Retinal pigment epithelial cell (primary cell): ENCODE measurements at regions not wholly inside any gene's neighbourhood (a gene's known extent, or its start where the extent isn't known, plus 50 kb on each side); places are given as distances from the start of the nearest gene placed in this dataset.
"Not testable (repeated sequence)": the region's sequence is repeated elsewhere in the genome, so short reads cannot be mapped to it uniquely, and the experiment has no call there.

ENCODE experiments used
- DNase-seq: peaks from one replicate; pipeline ENCODE4 v3.0.0-alpha.2; 2010; ENCODE audit warnings: low read depth
- H3K4me3 ChIP-seq: 2 replicates; pipeline ENCODE4 v1.5.1; 2011; ENCODE audit warnings: mild to moderate bottlenecking, low read length, control low read depth, moderate library complexity
- TF ChIP-seq, protein P1 (sequence below): conservative IDR thresholded peaks from 2 replicates; pipeline ENCODE4 v1.5.1; 2011; ENCODE audit warnings: low read depth, low read length, control low read depth, inconsistent platforms

DNA sequence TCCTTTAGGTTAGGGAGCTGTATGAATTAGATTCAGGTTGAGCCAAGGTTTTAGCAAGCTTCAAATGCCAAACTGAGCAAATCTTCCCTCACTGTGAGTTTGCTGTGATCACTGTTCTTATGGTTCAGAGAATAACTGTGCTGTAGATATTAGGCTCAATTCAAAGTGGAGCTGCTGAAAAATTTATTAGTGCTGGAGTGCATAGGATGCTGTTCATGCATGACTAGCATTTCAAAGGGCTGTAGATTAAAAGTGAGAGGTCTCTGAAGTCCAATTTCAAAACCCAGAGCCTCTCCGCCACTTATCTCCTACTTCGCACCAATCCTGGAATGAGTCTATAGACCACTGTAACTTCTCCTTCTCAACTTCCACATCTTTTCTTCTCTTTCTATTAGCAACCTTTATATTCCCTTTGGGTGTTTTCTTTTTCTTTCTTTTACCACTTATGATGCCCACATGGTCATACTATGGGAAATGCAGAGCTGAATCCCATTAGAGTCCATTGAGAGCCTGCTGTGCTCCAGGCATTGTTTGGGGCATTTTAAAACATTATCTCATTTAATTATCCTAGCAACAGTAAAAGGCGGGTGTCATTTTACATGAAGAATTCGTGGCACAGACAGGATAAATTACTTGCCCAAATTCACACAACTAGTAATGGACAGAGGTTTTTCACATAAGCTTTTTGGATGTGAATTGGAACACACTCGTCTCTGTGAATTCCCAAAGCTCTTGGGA is 77.5 kb upstream of the EEA1 start:
- H3K4me3 ChIP-seq = no peak overlapping the region
- DNase-seq = no peak
- TF ChIP-seq, protein P1, sequence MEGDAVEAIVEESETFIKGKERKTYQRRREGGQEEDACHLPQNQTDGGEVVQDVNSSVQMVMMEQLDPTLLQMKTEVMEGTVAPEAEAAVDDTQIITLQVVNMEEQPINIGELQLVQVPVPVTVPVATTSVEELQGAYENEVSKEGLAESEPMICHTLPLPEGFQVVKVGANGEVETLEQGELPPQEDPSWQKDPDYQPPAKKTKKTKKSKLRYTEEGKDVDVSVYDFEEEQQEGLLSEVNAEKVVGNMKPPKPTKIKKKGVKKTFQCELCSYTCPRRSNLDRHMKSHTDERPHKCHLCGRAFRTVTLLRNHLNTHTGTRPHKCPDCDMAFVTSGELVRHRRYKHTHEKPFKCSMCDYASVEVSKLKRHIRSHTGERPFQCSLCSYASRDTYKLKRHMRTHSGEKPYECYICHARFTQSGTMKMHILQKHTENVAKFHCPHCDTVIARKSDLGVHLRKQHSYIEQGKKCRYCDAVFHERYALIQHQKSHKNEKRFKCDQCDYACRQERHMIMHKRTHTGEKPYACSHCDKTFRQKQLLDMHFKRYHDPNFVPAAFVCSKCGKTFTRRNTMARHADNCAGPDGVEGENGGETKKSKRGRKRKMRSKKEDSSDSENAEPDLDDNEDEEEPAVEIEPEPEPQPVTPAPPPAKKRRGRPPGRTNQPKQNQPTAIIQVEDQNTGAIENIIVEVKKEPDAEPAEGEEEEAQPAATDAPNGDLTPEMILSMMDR = no peak

DNA sequence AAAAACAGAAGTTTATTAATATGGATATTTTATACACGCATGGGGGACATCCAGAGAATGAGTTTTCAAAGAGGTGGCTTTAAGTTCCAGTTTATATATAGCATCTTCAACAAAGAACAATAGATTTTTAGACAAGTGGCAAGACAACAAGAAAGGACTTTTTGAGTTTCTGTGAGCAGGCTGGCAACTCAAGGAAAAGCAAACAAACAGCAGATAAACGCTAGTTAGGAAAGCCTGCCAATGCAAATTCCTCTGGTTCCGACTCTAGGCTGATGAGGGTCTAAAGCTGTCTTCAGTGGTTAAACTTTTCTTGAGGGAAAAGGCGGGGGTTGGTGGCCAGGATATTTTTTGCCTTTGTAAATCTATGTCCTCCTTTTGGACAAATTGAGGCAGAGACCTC is 78.4 kb upstream of the EEA1 start:
- TF ChIP-seq, protein P1 = no peak
- no peak overlapping the region for H3K4me3 ChIP-seq
- no peak for DNase-seq

DNA sequence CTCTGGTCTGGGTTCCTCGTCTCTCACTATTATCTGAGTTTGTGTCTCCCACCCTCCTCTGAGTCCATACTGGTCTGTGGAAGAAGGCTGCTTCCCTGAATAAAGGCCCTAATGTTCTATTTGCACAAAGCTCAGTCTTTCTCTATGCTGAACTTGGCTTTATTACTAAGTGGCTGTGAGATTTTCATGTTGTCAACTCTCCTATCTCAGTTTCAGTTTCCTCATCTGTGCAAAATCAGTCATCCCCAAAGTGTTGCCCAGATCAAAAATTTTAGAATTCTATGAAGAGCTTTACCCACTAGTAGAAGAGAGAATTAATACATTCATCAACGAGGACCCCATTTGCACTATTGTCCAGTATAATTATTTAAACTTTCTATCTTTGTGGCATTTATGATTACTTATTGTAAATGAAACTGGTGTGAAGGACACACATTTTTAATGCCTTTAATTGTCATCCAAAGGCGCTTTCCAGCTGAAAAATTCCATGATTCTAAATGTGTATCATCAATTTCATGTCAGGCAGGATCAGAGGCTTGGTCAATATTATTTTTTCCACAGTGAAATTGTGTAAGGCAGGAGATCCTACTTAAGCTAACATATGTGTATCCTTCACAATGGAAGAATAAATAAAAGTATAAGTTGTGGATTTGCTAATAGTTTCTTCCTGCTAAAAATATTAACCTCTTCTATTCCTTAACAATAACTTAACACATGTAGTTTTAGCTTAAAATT is 79.1 kb upstream of the EEA1 start:
- no peak overlapping the region for H3K4me3 ChIP-seq
- TF ChIP-seq, protein P1 = no peak
- DNase-seq = no peak

DNA sequence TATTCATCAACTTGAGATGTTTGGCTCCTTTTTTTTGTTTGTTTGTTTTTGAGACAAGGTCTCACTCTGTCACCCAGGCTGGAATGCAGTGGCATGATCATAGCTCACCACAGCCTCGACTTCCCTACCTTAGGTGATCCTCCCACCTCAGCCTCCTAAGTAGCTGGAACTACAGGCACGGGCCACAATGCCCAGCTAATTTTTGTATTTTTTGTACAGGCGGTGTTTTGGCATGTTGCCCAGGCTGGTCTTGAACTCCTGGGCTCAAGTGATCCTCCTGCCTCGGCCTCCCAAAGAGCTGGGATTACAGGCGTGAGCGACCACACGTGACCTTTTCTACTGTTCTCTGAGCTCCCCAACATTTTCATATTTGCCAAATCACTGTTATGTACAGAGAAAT is 79.8 kb upstream of the EEA1 start:
- not testable (repeated sequence) for H3K4me3 ChIP-seq, DNase-seq

DNA sequence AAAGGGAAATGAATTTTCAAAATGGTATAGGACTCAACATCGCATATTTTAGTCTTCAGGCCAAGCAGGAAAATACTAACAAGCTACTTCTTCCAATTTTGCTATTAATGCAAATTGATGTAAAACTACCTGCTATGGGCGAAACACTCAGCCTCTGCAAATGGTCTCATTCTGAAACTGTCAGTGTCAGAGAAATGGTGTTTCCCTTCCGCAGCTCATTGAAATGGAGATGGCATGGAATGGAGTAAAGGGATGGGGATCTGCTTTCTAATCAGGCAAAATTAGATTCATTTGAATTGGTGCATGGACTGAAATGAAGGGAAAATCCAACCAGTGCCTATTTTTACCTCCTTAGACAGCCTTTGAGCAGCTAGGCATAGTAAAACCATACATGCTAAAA is 80.4 kb upstream of the EEA1 start:
- TF ChIP-seq, protein P1 = no peak
- DNase-seq = no peak
- no peak overlapping the region for H3K4me3 ChIP-seq

DNA sequence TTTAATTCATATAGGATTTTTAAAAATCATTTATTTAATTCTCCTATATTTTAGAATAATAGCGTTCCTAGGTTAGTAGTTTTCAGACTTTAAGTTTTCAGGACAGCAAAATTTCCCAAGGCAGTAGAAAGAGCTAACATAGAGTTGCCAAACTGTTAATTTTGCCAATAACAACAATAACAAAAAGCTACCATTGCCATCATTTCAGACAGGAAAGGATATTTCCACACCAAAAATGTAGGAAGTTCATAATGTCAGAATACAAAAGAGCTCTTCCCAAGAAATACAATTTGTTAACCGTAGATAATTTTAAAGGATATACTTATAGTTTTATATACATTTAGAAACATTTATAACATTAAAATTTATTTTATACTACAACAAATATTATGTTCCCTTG is 81.4 kb upstream of the EEA1 start:
- DNase-seq = no peak
- TF ChIP-seq, protein P1 = no peak
- no peak overlapping the region for H3K4me3 ChIP-seq

DNA sequence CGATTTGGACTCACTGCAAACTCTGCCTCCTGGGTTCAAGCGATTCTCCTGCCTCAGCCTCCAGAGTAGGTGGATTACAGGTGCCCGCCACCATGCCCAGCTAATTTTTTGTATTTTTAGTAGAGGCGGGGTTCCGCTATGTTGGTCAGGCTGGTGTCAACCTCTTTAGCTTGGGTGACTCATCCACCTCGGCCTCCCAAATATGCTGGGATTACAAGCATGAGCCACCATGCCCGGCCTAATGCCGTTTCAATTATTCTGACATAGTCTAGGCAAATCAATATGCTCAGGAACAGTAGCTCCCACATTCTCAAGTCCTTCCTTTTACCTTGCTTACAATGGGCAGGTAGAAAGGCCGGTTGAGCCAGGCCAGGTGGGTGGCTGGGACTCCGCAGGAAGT is 82.0 kb upstream of the EEA1 start:
- TF ChIP-seq, protein P1 = no peak
- H3K4me3 ChIP-seq = no peak overlapping the region
- peak; percentile 59 for DNase-seq
